ENCODE measurements at regions not wholly inside any gene's neighbourhood (a gene's known extent, or its start where the extent isn't known, plus 50 kb on each side); places are given as distances from the start of the nearest gene placed in this dataset.

- H2AFZ ChIP-seq (ENCODE audit: low read depth, low read length): no peak overlapping the region
- H3K4me3 ChIP-seq (replicated peaks in 1 of 3; ENCODE audit: insufficient read depth in 1 of 3, low read depth in 1 of 3, low read length in 3 of 3): no peak overlapping the region
- ChIA-PET POLR2A (no interaction called here), CTCF (no interaction called here)
- H3K9me3 ChIP-seq (replicated peaks; ENCODE audit: control insufficient read depth, insufficient read depth, low read length): no peaks in the 10 kb centered on the region
- intact Hi-C loops (cut with micrococcal nuclease): no loop called here
- no peak for DNase-seq (ENCODE audit: low read depth, low spot score)
- H3K27me3 ChIP-seq (ENCODE audit: control insufficient read depth in 2 of 2, insufficient read depth in 2 of 2, low read length in 2 of 2): no peaks in the 10 kb centered on the region
- no TSS peak for BruUV-seq (replicated peaks)
- no peak for FAIRE-seq
- H3K9ac ChIP-seq (replicated peaks; ENCODE audit: extremely low read depth, insufficient read depth, low read length): no peak overlapping the region
- H3K9me1 ChIP-seq (replicated peaks; ENCODE audit: control insufficient read depth, extremely low read depth, insufficient read depth, low read length): no peaks in the 10 kb centered on the region
- no peak for TF ChIP-seq POLR2A (IDR thresholded peaks at IDR 0.05; ENCODE audit: low read depth, low read length)
- no peaks in the 10 kb centered on the region for H4K20me1 ChIP-seq (replicated peaks; ENCODE audit: control insufficient read depth, extremely low read depth, insufficient read depth, low read length)
- dilution Hi-C loops (cut with MboI; ENCODE audit: extremely low pct_ligation_motif_present, low sequenced_read_pairs): no loop called here
- H3K4me1 ChIP-seq (ENCODE audit: control insufficient read depth, extremely low read depth, insufficient read depth, low read length): no peaks in the 10 kb centered on the region
- no peaks in the 10 kb centered on the region for H3K79me2 ChIP-seq (ENCODE audit: control insufficient read depth, insufficient read depth, low read length)
- H3K4me2 ChIP-seq (ENCODE audit: insufficient read depth, low read length): no peak overlapping the region
- H3K36me3 ChIP-seq (ENCODE audit: control insufficient read depth in 2 of 2, extremely low read depth in 1 of 2, insufficient read depth in 2 of 2, low read length in 2 of 2): no peaks in the 10 kb centered on the region
- no peak overlapping the region for H3K27ac ChIP-seq (ENCODE audit: insufficient read depth, low read depth, low read length)
These were observed 234.3 kb downstream of the JRKL start for GRCh38 chr11:96624126-96624525.

- H3K4me2 ChIP-seq (ENCODE audit: insufficient read depth, low read length): no peak overlapping the region
- dilution Hi-C loops (cut with MboI; ENCODE audit: extremely low pct_ligation_motif_present, low sequenced_read_pairs): no loop called here
- intact Hi-C loops (cut with micrococcal nuclease): no loop called here
- H4K20me1 ChIP-seq (replicated peaks; ENCODE audit: control insufficient read depth, extremely low read depth, insufficient read depth, low read length): no peaks in the 10 kb centered on the region
- H2AFZ ChIP-seq (ENCODE audit: low read depth, low read length): no peak overlapping the region
- H3K27ac ChIP-seq (ENCODE audit: insufficient read depth, low read depth, low read length): no peak overlapping the region
- no peak overlapping the region for H3K4me3 ChIP-seq (replicated peaks in 1 of 3; ENCODE audit: insufficient read depth in 1 of 3, low read depth in 1 of 3, low read length in 3 of 3)
- FAIRE-seq: no peak
- no peaks in the 10 kb centered on the region for H3K79me2 ChIP-seq (ENCODE audit: control insufficient read depth, insufficient read depth, low read length)
- H3K9me3 ChIP-seq (replicated peaks; ENCODE audit: control insufficient read depth, insufficient read depth, low read length): no peaks in the 10 kb centered on the region
- no peaks in the 10 kb centered on the region for H3K9me1 ChIP-seq (replicated peaks; ENCODE audit: control insufficient read depth, extremely low read depth, insufficient read depth, low read length)
- H3K36me3 ChIP-seq (ENCODE audit: control insufficient read depth in 2 of 2, extremely low read depth in 1 of 2, insufficient read depth in 2 of 2, low read length in 2 of 2): no peaks in the 10 kb centered on the region
- ChIA-PET CTCF (no interaction called here), POLR2A (no interaction called here)
- BruUV-seq (replicated peaks): no TSS peak
- DNase-seq (ENCODE audit: low read depth, low spot score): no peak
- H3K9ac ChIP-seq (replicated peaks; ENCODE audit: extremely low read depth, insufficient read depth, low read length): no peak overlapping the region
- H3K4me1 ChIP-seq (ENCODE audit: control insufficient read depth, extremely low read depth, insufficient read depth, low read length): no peaks in the 10 kb centered on the region
- TF ChIP-seq GATA2 (IDR thresholded peaks at IDR 0.05; ENCODE audit: insufficient read depth, insufficient read length, low read depth, low read length) (no peak), MYC (IDR thresholded peaks at IDR 0.05; ENCODE audit: low read depth, low read length) (no peak), FOS (IDR thresholded peaks at IDR 0.05; ENCODE audit: borderline replicate concordance, insufficient read depth, low read length) (no peak), POLR2AphosphoS5 (IDR thresholded peaks at IDR 0.05; ENCODE audit: insufficient read depth, low read depth, low read length) (no peak), CTCF (IDR thresholded peaks at IDR 0.05; ENCODE audit: extremely low read depth in 1 of 2, insufficient read depth in 1 of 2, low read depth in 1 of 2, low read length in 2 of 2) (no peak), EZH2 (IDR thresholded peaks at IDR 0.05; ENCODE audit: borderline replicate concordance, low read depth, low read length, severe bottlenecking) (no peak), POLR2A (IDR thresholded peaks at IDR 0.05; ENCODE audit: low read depth, low read length) (no peak), JUN (IDR thresholded peaks at IDR 0.05; ENCODE audit: borderline replicate concordance, insufficient read depth, insufficient read length, low read depth) (no peak)
- TF ChIP-seq, protein P1, sequence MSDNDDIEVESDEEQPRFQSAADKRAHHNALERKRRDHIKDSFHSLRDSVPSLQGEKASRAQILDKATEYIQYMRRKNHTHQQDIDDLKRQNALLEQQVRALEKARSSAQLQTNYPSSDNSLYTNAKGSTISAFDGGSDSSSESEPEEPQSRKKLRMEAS (IDR thresholded peaks at IDR 0.05; ENCODE audit: insufficient read depth, insufficient read length): no peak
- H3K27me3 ChIP-seq (ENCODE audit: control insufficient read depth in 2 of 2, insufficient read depth in 2 of 2, low read length in 2 of 2): no peaks in the 10 kb centered on the region
These were observed 237.6 kb downstream of the JRKL start for GRCh38 chr11:96627376-96627775.

Measured in endothelial cell of umbilical vein (primary cell).